Type B pancreatic cell (in vitro differentiated cells): ENCODE measurements at regions not wholly inside any gene's neighbourhood (a gene's known extent, or its start where the extent isn't known, plus 50 kb on each side); places are given as distances from the start of the nearest gene placed in this dataset.

Experiments
- DNase-seq: peaks from one replicate; pipeline ENCODE4 v3.0.0; 2021; ENCODE audit warnings: mixed read lengths; ENCODE audit not compliant: unreplicated experiment; ENCODE audit errors: extremely low spot score
- H3K27ac Mint-ChIP-seq: 2 replicates; pipeline ENCODE4 v1.8.0; 2021; ENCODE audit warnings: mild to moderate bottlenecking, mixed read lengths
- H3K27me3 Mint-ChIP-seq: 2 replicates; pipeline ENCODE4 v1.8.0; 2021; ENCODE audit warnings: mixed read lengths
- H3K36me3 Mint-ChIP-seq: 2 replicates; pipeline ENCODE4 v1.8.0; 2021; ENCODE audit warnings: mixed read lengths
- H3K4me1 Mint-ChIP-seq: one replicate; pipeline ENCODE4 v1.8.0; 2021; ENCODE audit warnings: mixed read lengths; ENCODE audit not compliant: unreplicated experiment
- H3K4me3 Mint-ChIP-seq: 2 replicates; pipeline ENCODE4 v1.8.0; 2021; ENCODE audit warnings: mild to moderate bottlenecking, mixed read lengths
- H3K9me3 Mint-ChIP-seq: 2 replicates; pipeline ENCODE4 v1.8.0; 2021; ENCODE audit warnings: mixed read lengths
- CTCF ChIP-seq: fragments of 200-600 bp; sonication (generic); conservative IDR thresholded peaks from 2 replicates; pipeline ENCODE4 v1.5.0; 2021; ENCODE audit warnings: antibody characterized with exemption, mild to moderate bottlenecking

- peak; percentile 62 for DNase-seq
- no peaks in the 10 kb centered on the region for H3K4me1 Mint-ChIP-seq
- H3K27ac Mint-ChIP-seq = no peak overlapping the region
- H3K4me3 Mint-ChIP-seq = no peak overlapping the region
- no peak for TF ChIP-seq CTCF
- peaks cover 20% of the 10 kb centered on the region for H3K27me3 Mint-ChIP-seq
- no peaks in the 10 kb centered on the region for H3K36me3 Mint-ChIP-seq
- H3K9me3 Mint-ChIP-seq = no peaks in the 10 kb centered on the region
Observed at GRCh38 chr13:111521030-111521429, 200.6 kb downstream of the TEX29 start.

GRCh38 chr13:111521691-111522229 lies 201.3 kb downstream of the TEX29 start:
- DNase-seq = no peak
- Mint-ChIP-seq H3K27me3 (peaks cover 13% of the 10 kb centered on the region), H3K27ac (no peak overlapping the region), H3K36me3 (no peaks in the 10 kb centered on the region), H3K9me3 (no peaks in the 10 kb centered on the region), H3K4me1 (no peaks in the 10 kb centered on the region), H3K4me3 (no peak overlapping the region)
- TF ChIP-seq CTCF = no peak

GRCh38 chr13:111525320-111526118 lies 205.1 kb downstream of the TEX29 start:
- H3K4me3 Mint-ChIP-seq = no peak overlapping the region
- H3K27ac Mint-ChIP-seq = no peak overlapping the region
- H3K9me3 Mint-ChIP-seq = no peaks in the 10 kb centered on the region
- peaks cover 3% of the 10 kb centered on the region for H3K4me1 Mint-ChIP-seq
- no peak for DNase-seq
- no peak for TF ChIP-seq CTCF
- H3K36me3 Mint-ChIP-seq = no peaks in the 10 kb centered on the region
- peaks cover 29% of the 10 kb centered on the region for H3K27me3 Mint-ChIP-seq

GRCh38 chr13:111526922-111527321 lies 206.5 kb downstream of the TEX29 start:
- Mint-ChIP-seq H3K27me3 (peaks cover 41% of the 10 kb centered on the region), H3K27ac (no peak overlapping the region), H3K36me3 (no peaks in the 10 kb centered on the region), H3K4me3 (no peak overlapping the region), H3K4me1 (peaks cover 8% of the 10 kb centered on the region), H3K9me3 (no peaks in the 10 kb centered on the region)
- no peak for DNase-seq
- no peak for TF ChIP-seq CTCF

GRCh38 chr13:111527614-111528229 lies 207.3 kb downstream of the TEX29 start:
- TF ChIP-seq CTCF = no peak
- H3K4me3 Mint-ChIP-seq = no peak overlapping the region
- H3K4me1 Mint-ChIP-seq = peaks cover 8% of the 10 kb centered on the region
- peaks cover 49% of the 10 kb centered on the region for H3K27me3 Mint-ChIP-seq
- no peaks in the 10 kb centered on the region for H3K36me3 Mint-ChIP-seq
- no peak for DNase-seq
- no peaks in the 10 kb centered on the region for H3K9me3 Mint-ChIP-seq
- H3K27ac Mint-ChIP-seq = no peak overlapping the region
